HG03066 (cell line): ENCODE measurements at regions not wholly inside any gene's neighbourhood (a gene's known extent, or its start where the extent isn't known, plus 50 kb on each side); places are given as distances from the start of the nearest gene placed in this dataset.

Experiments used
- ATAC-seq: cut with Tn5 transposase; IDR thresholded peaks from one replicate; pipeline ENCODE4 v1.9.1; 2021; ENCODE audit warnings: low read depth; ENCODE audit not compliant: unreplicated experiment

GRCh38 chr9:99731950-99732349 is 89.7 kb upstream of the NR4A3 start:
- ATAC-seq, result no peak

- no peak for ATAC-seq
These were observed 89.0 kb upstream of the NR4A3 start for GRCh38 chr9:99732715-99733114.

- ATAC-seq, result no peak
These were observed 86.6 kb upstream of the NR4A3 start for GRCh38 chr9:99735041-99735440.

GRCh38 chr9:99736291-99736690 is 85.4 kb upstream of the NR4A3 start:
- ATAC-seq, result no peak

GRCh38 chr9:99737649-99738048 is 84.0 kb upstream of the NR4A3 start:
- no peak for ATAC-seq

- no peak for ATAC-seq
These were observed 78.7 kb upstream of the NR4A3 start for GRCh38 chr9:99743006-99743405.

GRCh38 chr9:99743455-99743854 is 78.2 kb upstream of the NR4A3 start:
- no peak for ATAC-seq

- ATAC-seq, result no peak
These were observed 77.6 kb upstream of the NR4A3 start for GRCh38 chr9:99744132-99744531.

- no peak for ATAC-seq
These were observed 76.6 kb upstream of the NR4A3 start for GRCh38 chr9:99745085-99745484.

GRCh38 chr9:99746406-99746805 is 75.3 kb upstream of the NR4A3 start:
- ATAC-seq, result no peak

- no peak for ATAC-seq
These were observed 73.4 kb upstream of the NR4A3 start for GRCh38 chr9:99748266-99748665.

- ATAC-seq, result no peak
These were observed 73.0 kb upstream of the NR4A3 start for GRCh38 chr9:99748676-99749075.

GRCh38 chr9:99749641-99750040 is 72.0 kb upstream of the NR4A3 start:
- no peak for ATAC-seq

GRCh38 chr9:99750526-99750925 is 71.2 kb upstream of the NR4A3 start:
- no peak for ATAC-seq

GRCh38 chr9:99752417-99753109 is 69.1 kb upstream of the NR4A3 start:
- no peak for ATAC-seq

GRCh38 chr9:99753436-99753835 is 68.2 kb upstream of the NR4A3 start:
- no peak for ATAC-seq

- no peak for ATAC-seq
These were observed 61.3 kb upstream of the NR4A3 start for GRCh38 chr9:99760421-99760820.

- ATAC-seq, result peak; percentile 100
These were observed 59.2 kb upstream of the NR4A3 start for GRCh38 chr9:99762470-99762869.
